H1 (cell line): ENCODE measurements at regions not wholly inside any gene's neighbourhood (a gene's known extent, or its start where the extent isn't known, plus 50 kb on each side); places are given as distances from the start of the nearest gene placed in this dataset.

Source experiments
- CTCF ChIA-PET: fragments of 300-600 bp; sonication (Branson Sonifier 250); formaldehyde crosslinking; loops from one replicate; lab custom pipeline; 2021; ENCODE audit not compliant: partially characterized antibody; lab: Charles Lee
- POLR2A ChIA-PET: fragments of 300-600 bp; sonication (Branson Sonifier 250); formaldehyde crosslinking; loops from one replicate; lab custom pipeline; 2021; ENCODE audit warnings: inconsistent platforms; ENCODE audit not compliant: partially characterized antibody; lab: Charles Lee
- DNase-seq, 2 experiments: peaks; one replicate each; pipeline versions ENCODE4 v3.0.0 to v3.0.0-alpha.2; 2010 to 2022; ENCODE audit warnings: low spot score in 2 of 2, low read depth in 1 of 2, mixed read lengths in 1 of 2
- FAIRE-seq: peaks from 2 replicates; lab custom pipeline; 2011; peaks lifted over from hg19 to GRCh38; lab: Jason Lieb, UNC
- H2AFZ ChIP-seq: 2 replicates; pipeline ENCODE4 v1.8.1; 2012; ENCODE audit warnings: low read length, inconsistent platforms
- H2AK5ac ChIP-seq: 2 replicates; pipeline ENCODE4 v1.6.1; 2013; ENCODE audit warnings: low read depth, low read length
- H2BK120ac ChIP-seq: replicated peaks from 2 replicates; pipeline ENCODE3; 2013; ENCODE audit warnings: low read depth, low read length, inconsistent platforms
- H2BK12ac ChIP-seq: 2 replicates; pipeline ENCODE4 v1.6.1; 2013; ENCODE audit warnings: low read depth, low read length
- H2BK15ac ChIP-seq: 2 replicates; pipeline ENCODE4 v1.6.1; 2013; ENCODE audit warnings: low read length
- H2BK20ac ChIP-seq: 2 replicates; pipeline ENCODE4 v1.6.1; 2013; ENCODE audit warnings: low read length
- H2BK5ac ChIP-seq: 2 replicates; pipeline ENCODE4 v1.6.1; 2013; ENCODE audit warnings: low read depth, low read length
- H3K14ac ChIP-seq: 2 replicates; pipeline ENCODE4 v1.6.1; 2013; ENCODE audit warnings: inconsistent platforms; ENCODE audit not compliant: insufficient read length
- H3K18ac ChIP-seq: 2 replicates; pipeline ENCODE4 v1.6.1; 2013; ENCODE audit warnings: low read length; ENCODE audit errors: extremely low read depth
- H3K23ac ChIP-seq: 2 replicates; pipeline ENCODE4 v1.6.1; 2013; ENCODE audit warnings: inconsistent platforms; ENCODE audit not compliant: insufficient read length
- H3K23me2 ChIP-seq: 2 replicates; pipeline ENCODE4 v1.6.1; 2013; ENCODE audit warnings: low read depth, low read length
- H3K27ac ChIP-seq: 2 replicates; pipeline ENCODE4 v1.6.1; 2011; ENCODE audit warnings: low read depth, low read length, inconsistent platforms
- H3K27me3 ChIP-seq, 4 experiments: replicated peaks in 1 of 4; 1 replicate in 1 of 4; 2 replicates in 3 of 4; pipeline versions ENCODE4 v1.6.1 to v1.8.1; 2011 to 2013; ENCODE audit warnings: low read length in 3 of 4, mild to moderate bottlenecking in 3 of 4, inconsistent platforms in 2 of 4, mixed read lengths in 2 of 4, moderate library complexity in 1 of 4; ENCODE audit not compliant: control insufficient read depth in 3 of 4, insufficient read depth in 3 of 4; ENCODE audit errors: extremely low read depth in 1 of 4
- H3K36me3 ChIP-seq, 4 experiments: 2 replicates each; pipeline versions ENCODE4 v1.6.1 to v1.8.1; 2011 to 2013; ENCODE audit warnings: mild to moderate bottlenecking in 4 of 4, low read length in 3 of 4, moderate library complexity in 2 of 4, control low read depth in 1 of 4, inconsistent platforms in 1 of 4; ENCODE audit not compliant: insufficient read depth in 4 of 4, control insufficient read depth in 2 of 4
- H3K4ac ChIP-seq: replicated peaks from 2 replicates; pipeline ENCODE3; 2013; ENCODE audit warnings: low read length, low read depth, mixed read lengths, inconsistent platforms; ENCODE audit not compliant: insufficient read length
- H3K4me1 ChIP-seq, 4 experiments: replicated peaks in 1 of 4; 1 replicate in 1 of 4; 2 replicates in 3 of 4; pipeline versions ENCODE4 v1.6.1 to v1.8.1; 2011 to 2013; ENCODE audit warnings: low read length in 3 of 4, inconsistent platforms in 2 of 4, mixed read lengths in 1 of 4; ENCODE audit not compliant: insufficient read depth in 4 of 4, control insufficient read depth in 3 of 4
- H3K4me2 ChIP-seq, 2 experiments: 2 replicates each; pipeline versions ENCODE4 v1.6.1 to v1.8.1; 2011 to 2013; ENCODE audit warnings: low read depth in 2 of 2, low read length in 2 of 2, control low read depth in 1 of 2, inconsistent platforms in 1 of 2, mild to moderate bottlenecking in 1 of 2; ENCODE audit not compliant: insufficient read depth in 1 of 2
- H3K4me3 ChIP-seq, 4 experiments: fragments of 200-600, 300-600 bp in 1 of 4; sonication (generic), shearing (Covaris generic), sonication (Bioruptor Twin) in 1 of 4; 2 replicates each; pipeline versions ENCODE4 v1.5.1 to v1.8.1; 2011 to 2016; ENCODE audit warnings: low read length in 4 of 4, low read depth in 3 of 4, control low read depth in 2 of 4, inconsistent platforms in 2 of 4, mild to moderate bottlenecking in 2 of 4, mixed read lengths in 1 of 4, moderate library complexity in 1 of 4; ENCODE audit not compliant: insufficient read depth in 2 of 4; ENCODE audit errors: extremely low read depth in 1 of 4
- H3K56ac ChIP-seq: replicated peaks from 2 replicates; pipeline ENCODE3; 2013; ENCODE audit warnings: low read depth, mild to moderate bottlenecking, mixed read lengths, low read length, inconsistent platforms; ENCODE audit not compliant: insufficient read length
- H3K79me1 ChIP-seq: 2 replicates; pipeline ENCODE4 v1.6.1; 2013; ENCODE audit warnings: low read depth, low read length, control low read depth
- H3K79me2 ChIP-seq, 2 experiments: 2 replicates each; pipeline versions ENCODE4 v1.6.1 to v1.8.1; 2012 to 2013; ENCODE audit warnings: low read length in 2 of 2, mild to moderate bottlenecking in 2 of 2, inconsistent platforms in 1 of 2; ENCODE audit not compliant: insufficient read depth in 2 of 2, control insufficient read depth in 1 of 2
- H3K9ac ChIP-seq, 4 experiments: replicated peaks in 1 of 4; 1 replicate in 1 of 4; 2 replicates in 3 of 4; pipeline versions ENCODE4 v1.6.1 to v1.8.1; 2011 to 2013; ENCODE audit warnings: low read depth in 3 of 4, low read length in 3 of 4, control low read depth in 2 of 4, mild to moderate bottlenecking in 2 of 4, moderate library complexity in 2 of 4, inconsistent platforms in 1 of 4; ENCODE audit errors: extremely low read depth in 1 of 4
- H3K9me3 ChIP-seq, 2 experiments: 2 replicates each; pipeline versions ENCODE4 v1.6.1 to v1.8.1; 2012 to 2013; ENCODE audit warnings: mild to moderate bottlenecking in 2 of 2, moderate library complexity in 2 of 2, control low read depth in 1 of 2, inconsistent platforms in 1 of 2, low read depth in 1 of 2, low read length in 1 of 2, mixed read lengths in 1 of 2; ENCODE audit not compliant: insufficient read depth in 2 of 2
- H4K20me1 ChIP-seq, 2 experiments: replicated peaks in 1 of 2; 2 replicates each; pipeline versions ENCODE3 to v1.8.1; 2011 to 2013; ENCODE audit warnings: inconsistent platforms in 2 of 2, low read length in 2 of 2, mild to moderate bottlenecking in 1 of 2; ENCODE audit not compliant: insufficient read depth in 2 of 2, control insufficient read depth in 1 of 2
- H4K5ac ChIP-seq: 2 replicates; pipeline ENCODE4 v1.6.1; 2013; ENCODE audit warnings: low read length, low read depth, mixed read lengths, inconsistent platforms; ENCODE audit not compliant: insufficient read length
- H4K8ac ChIP-seq: 2 replicates; pipeline ENCODE4 v1.8.0; 2013; ENCODE audit warnings: mild to moderate bottlenecking, moderate library complexity, low read length, inconsistent platforms; ENCODE audit not compliant: insufficient read depth; ENCODE audit errors: extremely low read depth
- H4K91ac ChIP-seq: replicated peaks from 2 replicates; pipeline ENCODE3; 2013; ENCODE audit warnings: low read length, mixed read lengths, inconsistent platforms; ENCODE audit not compliant: insufficient read length
- GABPA ChIP-seq: IDR thresholded peaks from 2 replicates; pipeline ENCODE4 v1.6.1; 2011; ENCODE audit warnings: mild to moderate bottlenecking, low read length, moderate library complexity, borderline replicate concordance; ENCODE audit not compliant: insufficient read depth
- MAX ChIP-seq: IDR thresholded peaks from 2 replicates; pipeline ENCODE4 v1.6.1; 2012; ENCODE audit warnings: inconsistent platforms
- POLR2A ChIP-seq, 2 experiments: IDR thresholded peaks; 1 replicate in 1 of 2; 2 replicates in 1 of 2; pipeline ENCODE4 v1.6.1; 2011; ENCODE audit warnings: low read depth in 2 of 2, low read length in 2 of 2, mild to moderate bottlenecking in 2 of 2; ENCODE audit errors: control extremely low read depth in 1 of 2
- SIN3A ChIP-seq, 2 experiments: IDR thresholded peaks in 1 of 2; conservative IDR thresholded peaks in 1 of 2; 2 replicates each; pipeline ENCODE4 v1.6.1; 2011 to 2012; ENCODE audit warnings: low read length in 2 of 2, improper control_type of control experiment in 1 of 2, low read depth in 1 of 2, mild to moderate bottlenecking in 1 of 2
- SP4 ChIP-seq: IDR thresholded peaks from 2 replicates; pipeline ENCODE4 v1.6.1; 2012; ENCODE audit warnings: low read length, inconsistent platforms
- TAF1 ChIP-seq: IDR thresholded peaks from 2 replicates; pipeline ENCODE4 v1.6.1; 2011; ENCODE audit warnings: mild to moderate bottlenecking, low read depth, low read length
- TBP ChIP-seq: IDR thresholded peaks from 2 replicates; pipeline ENCODE4 v1.6.1; 2011; ENCODE audit warnings: low read depth, low read length, improper control_type of control experiment
- TCF12 ChIP-seq: IDR thresholded peaks from 2 replicates; pipeline ENCODE4 v1.6.1; 2011; ENCODE audit warnings: low read depth, mild to moderate bottlenecking, low read length
- ZNF274 ChIP-seq: IDR thresholded peaks from 2 replicates; pipeline ENCODE4 v1.7.0; 2012; ENCODE audit warnings: low read length, borderline replicate concordance; ENCODE audit errors: extremely low read depth
- WGBS, 2 experiments: shearing (Covaris generic) in 1 of 2; methylation state at CpG; one replicate each; pipeline versions ENCODE4 v1.1.6 to v1.1.7; 2013 to 2015; ENCODE audit warnings: low lambda C conversion rate in 2 of 2, mixed read lengths in 2 of 2, inconsistent platforms in 1 of 2, low coverage in 1 of 2, missing lambda C conversion rate in 1 of 2; ENCODE audit not compliant: insufficient replicate concordance in 2 of 2, insufficient coverage in 1 of 2, insufficient read length in 1 of 2; ENCODE audit errors: extremely low coverage in 1 of 2, missing lambda C conversion rate in 1 of 2; 5-methylcytosine and 5-hydroxymethylcytosine counted together

GRCh38 chr12:91912178-91912577, 233.5 kb downstream of the BTG1 start:
- H2BK5ac ChIP-seq = no peak overlapping the region
- no peaks in the 10 kb centered on the region for H3K79me1 ChIP-seq
- H2BK12ac ChIP-seq = no peak overlapping the region
- no peak overlapping the region for H3K27ac ChIP-seq
- no peak overlapping the region for H3K18ac ChIP-seq
- no peak for DNase-seq
- no peak overlapping the region for H2AFZ ChIP-seq
- H3K4me2 ChIP-seq = no peak overlapping the region
- H3K56ac ChIP-seq = no peak overlapping the region
- CTCF ChIA-PET = no interaction called here
- POLR2A ChIA-PET = no interaction called here
- peaks cover 0 to 8% (median 6%) of the 10 kb centered on the region in 4 experiments; a peak in 2 of 7 replicates for H3K4me1 ChIP-seq
- H3K9ac ChIP-seq = no peak overlapping the region
- no peak overlapping the region for H4K8ac ChIP-seq
- WGBS, 2 experiments = 75% methylated on average over 1 of the region's 1 CpG; no CpG with 5 or more reads in 1 of the 2 experiments
- FAIRE-seq = no peak
- no peak overlapping the region for H3K4ac ChIP-seq
- H2AK5ac ChIP-seq = no peak overlapping the region
- H3K14ac ChIP-seq = no peak overlapping the region
- H2BK120ac ChIP-seq = no peak overlapping the region
- H3K36me3 ChIP-seq = no peaks in the 10 kb centered on the region
- TF ChIP-seq SP4 (no peak), TBP (no peak), ZNF274 (no peak), POLR2A (IDR thresholded peaks at IDR 0.05; ENCODE audit: control extremely low read depth in 1 of 2, low read depth in 2 of 2, low read length in 2 of 2) (no peak), TAF1 (no peak), TCF12 (no peak), SIN3A (conservative IDR thresholded peaks at IDR 0.05 in 1 of 2, IDR thresholded peaks at IDR 0.05 in 1 of 2; ENCODE audit: low read depth in 1 of 2, low read length in 2 of 2) (no peak), MAX (no peak), GABPA (no peak)
- no peaks in the 10 kb centered on the region for H3K23me2 ChIP-seq
- no peaks in the 10 kb centered on the region for H3K79me2 ChIP-seq
- H2BK20ac ChIP-seq = no peak overlapping the region
- H4K5ac ChIP-seq = no peak overlapping the region
- no peak overlapping the region for H2BK15ac ChIP-seq
- no peak overlapping the region for H3K23ac ChIP-seq
- H4K20me1 ChIP-seq = no peaks in the 10 kb centered on the region
- no peak overlapping the region for H4K91ac ChIP-seq
- H3K4me3 ChIP-seq = no peak overlapping the region
- no peaks in the 10 kb centered on the region for H3K27me3 ChIP-seq
- no peaks in the 10 kb centered on the region for H3K9me3 ChIP-seq
